Mammary epithelial cell (primary cell): ENCODE measurements at regions not wholly inside any gene's neighbourhood (a gene's known extent, or its start where the extent isn't known, plus 50 kb on each side); places are given as distances from the start of the nearest gene placed in this dataset.

ENCODE experiments used
- EZH2 ChIP-seq: IDR thresholded peaks from 2 replicates; pipeline ENCODE4 v1.6.1; 2012; ENCODE audit warnings: low read length, inconsistent platforms, borderline replicate concordance
- TF ChIP-seq, protein P1 (sequence below), 2 donors: IDR thresholded peaks in 1 of 2; conservative IDR thresholded peaks in 1 of 2; 2 replicates each; pipeline ENCODE4 v1.5.1; 2011 to 2012; ENCODE audit warnings: inconsistent platforms in 2 of 2, low read length in 2 of 2, mild to moderate bottlenecking in 2 of 2, control low read depth in 1 of 2, low read depth in 1 of 2; ENCODE audit not compliant: insufficient read depth in 1 of 2; ENCODE audit errors: extremely low read depth in 1 of 2

DNA sequence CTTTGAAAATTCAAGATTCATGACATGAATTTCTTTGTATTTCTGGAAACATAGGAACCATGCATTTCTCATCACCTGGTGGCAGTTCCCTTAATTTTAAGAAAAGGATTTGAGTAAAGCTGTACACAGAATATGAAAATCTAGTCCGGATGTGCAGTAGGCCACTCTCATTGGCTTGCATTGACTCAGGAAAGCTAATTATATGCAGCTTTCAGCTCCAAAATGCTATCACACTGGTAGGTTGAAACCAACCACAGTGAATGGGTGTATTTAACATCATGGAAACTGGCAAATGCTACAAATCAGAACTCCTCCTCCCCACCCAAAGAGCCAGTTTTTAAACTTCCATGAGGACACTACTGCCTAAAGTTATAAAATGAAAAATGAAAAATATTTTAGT is 161.6 kb upstream of the FBXL17 start:
- TF ChIP-seq, protein P1, sequence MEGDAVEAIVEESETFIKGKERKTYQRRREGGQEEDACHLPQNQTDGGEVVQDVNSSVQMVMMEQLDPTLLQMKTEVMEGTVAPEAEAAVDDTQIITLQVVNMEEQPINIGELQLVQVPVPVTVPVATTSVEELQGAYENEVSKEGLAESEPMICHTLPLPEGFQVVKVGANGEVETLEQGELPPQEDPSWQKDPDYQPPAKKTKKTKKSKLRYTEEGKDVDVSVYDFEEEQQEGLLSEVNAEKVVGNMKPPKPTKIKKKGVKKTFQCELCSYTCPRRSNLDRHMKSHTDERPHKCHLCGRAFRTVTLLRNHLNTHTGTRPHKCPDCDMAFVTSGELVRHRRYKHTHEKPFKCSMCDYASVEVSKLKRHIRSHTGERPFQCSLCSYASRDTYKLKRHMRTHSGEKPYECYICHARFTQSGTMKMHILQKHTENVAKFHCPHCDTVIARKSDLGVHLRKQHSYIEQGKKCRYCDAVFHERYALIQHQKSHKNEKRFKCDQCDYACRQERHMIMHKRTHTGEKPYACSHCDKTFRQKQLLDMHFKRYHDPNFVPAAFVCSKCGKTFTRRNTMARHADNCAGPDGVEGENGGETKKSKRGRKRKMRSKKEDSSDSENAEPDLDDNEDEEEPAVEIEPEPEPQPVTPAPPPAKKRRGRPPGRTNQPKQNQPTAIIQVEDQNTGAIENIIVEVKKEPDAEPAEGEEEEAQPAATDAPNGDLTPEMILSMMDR (conservative IDR thresholded peaks at IDR 0.05 in 1 of 2, IDR thresholded peaks at IDR 0.05 in 1 of 2; ENCODE audit: extremely low read depth in 1 of 2, insufficient read depth in 1 of 2, low read depth in 1 of 2, low read length in 2 of 2) = no peak
- TF ChIP-seq EZH2 = no peak
